KMS-11 (cell line): ENCODE measurements at regions not wholly inside any gene's neighbourhood (a gene's known extent, or its start where the extent isn't known, plus 50 kb on each side); places are given as distances from the start of the nearest gene placed in this dataset.
"Not testable (repeated sequence)": the region's sequence is repeated elsewhere in the genome, so short reads cannot be mapped to it uniquely, and the experiment has no call there.

Source experiments
- H2AFZ ChIP-seq: fragments of 200-600 bp; sonication (generic); 2 replicates; pipeline ENCODE4 v1.6.1; 2016; ENCODE audit warnings: antibody characterized with exemption, mixed run types, low read depth
- H3K27ac ChIP-seq: fragments of 200-600 bp; sonication (generic); 2 replicates; pipeline ENCODE4 v1.6.1; 2016; ENCODE audit warnings: mild to moderate bottlenecking, mixed run types
- H3K27me3 ChIP-seq: fragments of 200-600 bp; sonication (generic); 2 replicates; pipeline ENCODE4 v1.6.1; 2017; ENCODE audit warnings: mild to moderate bottlenecking, low read depth, mixed run types, moderate library complexity; ENCODE audit not compliant: insufficient read depth
- H3K36me3 ChIP-seq: fragments of 200-600 bp; sonication (generic); 2 replicates; pipeline ENCODE4 v1.6.1; 2017; ENCODE audit warnings: mild to moderate bottlenecking, mixed run types; ENCODE audit not compliant: insufficient read depth
- H3K4me1 ChIP-seq: fragments of 200-600 bp; sonication (generic); 2 replicates; pipeline ENCODE4 v1.6.1; 2016; ENCODE audit warnings: mild to moderate bottlenecking, low read depth, mixed run types; ENCODE audit not compliant: poor library complexity, severe bottlenecking
- H3K4me2 ChIP-seq: fragments of 200-600 bp; sonication (generic); 2 replicates; pipeline ENCODE4 v1.7.0; 2016; ENCODE audit warnings: mild to moderate bottlenecking, mixed run types
- H3K4me3 ChIP-seq: fragments of 200-600 bp; sonication (generic); IDR thresholded peaks from 2 replicates; pipeline ENCODE4 v1.6.1; 2017; ENCODE audit warnings: low read depth, low read length, mixed read lengths; ENCODE audit not compliant: insufficient read depth
- H3K79me2 ChIP-seq: fragments of 200-600 bp; sonication (generic); 2 replicates; pipeline ENCODE4 v1.6.1; 2016; ENCODE audit warnings: low read depth, mixed run types; ENCODE audit not compliant: insufficient read depth
- H3K9ac ChIP-seq: fragments of 200-600 bp; sonication (generic); 2 replicates; pipeline ENCODE4 v1.6.1; 2016; ENCODE audit warnings: mild to moderate bottlenecking, mixed run types
- H4K20me1 ChIP-seq: fragments of 200-600 bp; sonication (generic); 2 replicates; pipeline ENCODE4 v1.6.1; 2016; ENCODE audit warnings: mild to moderate bottlenecking, mixed run types; ENCODE audit not compliant: insufficient read depth
- TF ChIP-seq, protein P1 (sequence below): fragments of 200-600 bp; sonication (generic); conservative IDR thresholded peaks from 2 replicates; pipeline ENCODE4 v1.6.1; 2017; ENCODE audit warnings: low read depth, mild to moderate bottlenecking, antibody characterized with exemption, low read length, moderate library complexity, mixed read lengths

DNA sequence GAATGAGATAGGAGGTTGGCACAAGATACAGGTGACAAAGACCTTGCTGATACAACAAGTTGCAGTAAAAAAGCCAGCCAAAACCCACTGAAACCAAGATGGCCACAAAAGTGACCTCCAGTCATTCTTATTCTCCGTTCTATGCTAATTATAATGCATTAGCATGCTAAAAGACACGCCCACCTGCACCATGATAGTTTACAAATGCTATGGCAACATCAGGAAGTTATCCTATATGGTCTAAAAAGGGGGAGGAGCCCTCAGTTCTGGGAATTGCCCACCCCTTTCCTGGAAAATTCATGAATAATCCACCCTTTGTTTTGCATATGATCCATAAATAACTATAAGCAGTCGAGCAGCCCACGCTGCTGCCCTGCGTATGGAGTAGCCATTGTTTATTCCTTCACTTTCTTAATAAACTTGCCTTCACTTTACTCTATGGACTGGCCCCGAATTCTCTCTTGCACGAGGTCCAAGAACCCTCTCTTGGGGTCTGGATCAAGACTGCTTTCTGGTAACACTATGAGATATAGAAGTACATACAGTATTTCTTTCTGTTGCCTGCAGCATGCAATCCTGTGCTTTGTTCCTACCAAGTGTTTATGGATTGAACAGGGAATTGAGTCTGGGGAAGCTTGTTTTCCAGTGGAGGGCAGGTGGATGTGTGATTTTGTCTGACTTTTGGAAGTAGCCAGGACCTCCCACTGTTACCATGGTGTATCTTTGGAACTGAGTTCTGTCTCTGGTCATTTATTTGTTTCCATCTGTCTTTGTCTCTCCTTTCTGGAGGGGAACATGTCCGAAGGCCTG, 72.0 kb upstream of the TGM3 start:
- TF ChIP-seq, protein P1, sequence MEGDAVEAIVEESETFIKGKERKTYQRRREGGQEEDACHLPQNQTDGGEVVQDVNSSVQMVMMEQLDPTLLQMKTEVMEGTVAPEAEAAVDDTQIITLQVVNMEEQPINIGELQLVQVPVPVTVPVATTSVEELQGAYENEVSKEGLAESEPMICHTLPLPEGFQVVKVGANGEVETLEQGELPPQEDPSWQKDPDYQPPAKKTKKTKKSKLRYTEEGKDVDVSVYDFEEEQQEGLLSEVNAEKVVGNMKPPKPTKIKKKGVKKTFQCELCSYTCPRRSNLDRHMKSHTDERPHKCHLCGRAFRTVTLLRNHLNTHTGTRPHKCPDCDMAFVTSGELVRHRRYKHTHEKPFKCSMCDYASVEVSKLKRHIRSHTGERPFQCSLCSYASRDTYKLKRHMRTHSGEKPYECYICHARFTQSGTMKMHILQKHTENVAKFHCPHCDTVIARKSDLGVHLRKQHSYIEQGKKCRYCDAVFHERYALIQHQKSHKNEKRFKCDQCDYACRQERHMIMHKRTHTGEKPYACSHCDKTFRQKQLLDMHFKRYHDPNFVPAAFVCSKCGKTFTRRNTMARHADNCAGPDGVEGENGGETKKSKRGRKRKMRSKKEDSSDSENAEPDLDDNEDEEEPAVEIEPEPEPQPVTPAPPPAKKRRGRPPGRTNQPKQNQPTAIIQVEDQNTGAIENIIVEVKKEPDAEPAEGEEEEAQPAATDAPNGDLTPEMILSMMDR: no peak
- no peaks in the 10 kb centered on the region for H3K79me2 ChIP-seq
- H3K27ac ChIP-seq: no peak overlapping the region
- no peaks in the 10 kb centered on the region for H3K36me3 ChIP-seq
- no peak overlapping the region for H3K4me3 ChIP-seq
- no peak overlapping the region for H2AFZ ChIP-seq
- H3K27me3 ChIP-seq: no peaks in the 10 kb centered on the region
- no peaks in the 10 kb centered on the region for H4K20me1 ChIP-seq
- H3K4me1 ChIP-seq: no peaks in the 10 kb centered on the region
- no peak overlapping the region for H3K9ac ChIP-seq
- no peak overlapping the region for H3K4me2 ChIP-seq

DNA sequence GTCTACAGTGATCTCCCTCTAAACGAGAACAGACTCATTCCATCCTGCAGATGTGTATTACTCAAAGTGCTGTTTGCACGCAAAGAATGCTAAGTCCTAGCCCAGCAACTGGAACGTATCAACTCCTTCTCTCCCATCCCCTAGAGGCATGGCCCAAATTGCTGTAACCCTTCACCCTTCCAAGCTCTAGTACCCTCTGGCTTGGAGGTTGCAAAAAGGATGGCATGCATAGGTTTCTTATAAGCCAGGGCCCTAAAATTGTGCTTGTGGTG, 71.5 kb upstream of the TGM3 start:
- no peak overlapping the region for H3K4me2 ChIP-seq
- H3K36me3 ChIP-seq: no peaks in the 10 kb centered on the region

DNA sequence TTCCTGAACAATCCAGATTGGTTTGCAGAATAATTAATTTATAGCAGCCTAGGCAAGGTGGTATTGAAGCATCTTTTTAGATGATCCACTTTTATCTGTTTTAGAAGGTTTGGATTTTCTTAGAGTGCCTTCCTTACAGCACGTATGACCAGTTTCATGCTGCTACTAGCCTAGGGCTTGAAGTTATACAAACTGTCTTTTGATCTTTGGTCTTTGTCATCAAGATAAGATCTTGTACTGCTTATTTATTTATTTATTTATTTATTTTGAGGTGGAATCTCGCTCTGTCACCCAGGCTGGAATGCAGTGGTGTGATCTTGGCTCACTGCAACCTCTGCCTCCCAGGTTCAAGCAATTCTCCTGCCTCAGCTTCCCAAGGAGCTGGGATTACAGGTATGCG, 68.5 kb upstream of the TGM3 start:
- H3K36me3 ChIP-seq, H3K79me2 ChIP-seq, H3K9ac ChIP-seq, H2AFZ ChIP-seq, H4K20me1 ChIP-seq, H3K27ac ChIP-seq, H3K4me2 ChIP-seq, H3K4me1 ChIP-seq, H3K27me3 ChIP-seq, H3K4me3 ChIP-seq: not testable (repeated sequence)

More for the DNA sequence above, 71.5 kb upstream of the TGM3 start:
- Histone ChIP-seq H3K27me3 (no peaks in the 10 kb centered on the region), H3K79me2 (no peaks in the 10 kb centered on the region), H3K4me3 (no peak overlapping the region), H3K27ac (no peak overlapping the region), H4K20me1 (no peaks in the 10 kb centered on the region), H3K9ac (no peak overlapping the region), H3K4me1 (no peaks in the 10 kb centered on the region), H2AFZ (no peak overlapping the region)
- TF ChIP-seq, protein P1: no peak

DNA sequence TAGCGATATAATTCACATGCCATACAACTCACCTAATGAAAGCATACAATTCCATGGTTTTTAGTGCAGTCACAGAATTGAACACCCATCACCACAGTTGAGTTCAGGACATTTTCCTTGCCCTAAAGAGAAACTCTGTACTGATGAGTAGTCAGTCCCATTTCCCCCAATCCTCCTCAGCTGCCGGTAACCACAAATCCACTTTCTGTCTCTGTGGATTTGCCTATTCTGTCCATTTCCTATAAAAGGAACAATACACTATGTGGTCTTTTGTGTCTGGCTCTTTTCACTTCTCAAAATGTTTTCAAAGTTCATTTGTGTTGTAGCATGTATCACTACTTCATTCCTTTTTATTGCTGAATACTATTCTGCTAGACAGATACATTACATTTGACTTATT, 67.9 kb upstream of the TGM3 start:
- Histone ChIP-seq H3K27ac (no peak overlapping the region), H3K36me3 (no peaks in the 10 kb centered on the region), H2AFZ (no peak overlapping the region), H3K4me3 (no peak overlapping the region), H3K9ac (no peak overlapping the region), H4K20me1 (no peaks in the 10 kb centered on the region), H3K4me2 (no peak overlapping the region), H3K27me3 (no peaks in the 10 kb centered on the region), H3K79me2 (no peaks in the 10 kb centered on the region), H3K4me1 (no peaks in the 10 kb centered on the region)
- TF ChIP-seq, protein P1: no peak

DNA sequence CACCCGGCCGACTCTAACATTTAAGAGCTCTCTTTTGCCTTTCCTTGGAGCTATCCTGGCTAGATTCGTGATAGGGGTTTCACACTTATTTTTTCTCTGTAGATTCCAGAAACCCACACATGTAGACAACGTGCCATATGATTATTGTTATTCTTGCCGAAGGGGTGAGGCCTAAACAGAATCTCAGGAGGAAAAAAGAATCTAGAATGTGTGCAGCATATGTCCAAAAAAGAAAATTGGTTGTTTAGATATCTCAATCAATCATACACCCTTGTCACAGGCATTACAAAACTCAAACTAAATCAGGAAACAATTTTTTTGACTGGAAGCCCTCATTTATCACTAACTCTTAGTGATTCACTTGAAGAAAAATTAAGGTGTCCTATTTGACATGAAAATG, 66.9 kb upstream of the TGM3 start:
- TF ChIP-seq, protein P1: no peak
- no peak overlapping the region for H2AFZ ChIP-seq
- no peaks in the 10 kb centered on the region for H3K4me1 ChIP-seq
- H3K36me3 ChIP-seq: no peaks in the 10 kb centered on the region
- H3K4me3 ChIP-seq: no peak overlapping the region
- H3K9ac ChIP-seq: no peak overlapping the region
- H3K4me2 ChIP-seq: no peak overlapping the region
- H3K27me3 ChIP-seq: no peaks in the 10 kb centered on the region
- H3K79me2 ChIP-seq: no peaks in the 10 kb centered on the region
- no peaks in the 10 kb centered on the region for H4K20me1 ChIP-seq
- H3K27ac ChIP-seq: no peak overlapping the region
